ENCODE measurements at regions not wholly inside any gene's neighbourhood (a gene's known extent, or its start where the extent isn't known, plus 50 kb on each side); places are given as distances from the start of the nearest gene placed in this dataset.
A peak's percentile ranks its signal among the peaks of the same experiment; 100 is the strongest.

DNA sequence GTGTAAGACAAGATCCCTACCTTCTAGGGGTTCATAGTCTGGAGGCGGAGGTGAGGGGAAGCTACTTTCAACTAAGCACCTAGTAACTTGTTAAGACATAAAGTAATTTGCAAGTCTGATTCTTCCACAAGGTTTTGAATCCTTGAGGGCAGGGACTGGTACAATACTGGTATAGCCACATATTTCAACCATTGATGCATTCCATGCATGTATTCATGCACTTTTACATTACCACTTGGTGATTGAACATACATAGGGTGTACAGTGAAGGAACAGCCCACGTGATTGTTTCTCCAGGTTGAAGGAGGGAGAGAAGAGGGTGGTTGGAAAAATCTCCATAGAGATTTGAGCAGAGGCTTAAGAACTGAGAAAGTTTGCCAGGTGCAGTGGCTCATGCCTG, 62.0 kb upstream of the PAX6 start:
- FAIRE-seq (no peak), DNase-seq (ENCODE audit: low read depth, low spot score) (no peak)
- no peak overlapping the region for H3K4me2 ChIP-seq (ENCODE audit: control insufficient read depth, extremely low read depth, insufficient read depth, low read depth, low read length)

DNA sequence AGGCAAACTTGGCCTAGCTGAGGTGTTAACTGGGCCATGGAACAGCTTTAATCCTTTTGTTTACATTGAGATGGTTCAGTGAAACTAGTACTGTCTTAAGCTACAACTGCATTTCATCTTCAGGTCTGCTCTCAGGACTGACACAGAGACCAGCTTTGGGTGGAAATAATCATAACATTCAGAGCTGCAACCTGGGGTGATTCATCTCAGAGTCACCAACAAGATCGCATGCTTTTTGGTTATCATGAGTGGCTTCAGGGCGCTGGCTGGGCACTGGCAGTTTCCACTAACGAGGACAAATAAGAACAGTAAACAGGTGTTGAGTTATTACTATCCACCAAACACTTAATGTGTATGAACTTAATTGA, 60.9 kb upstream of the PAX6 start:
- H3K9me3 ChIP-seq (ENCODE audit: control insufficient read depth, low read depth, low read length): no peaks in the 10 kb centered on the region
- no peak overlapping the region for H3K9ac ChIP-seq (ENCODE audit: control insufficient read depth, extremely low read depth, insufficient read depth, low read length)
- dilution Hi-C loops (cut with MboI; ENCODE audit: extremely low pct_ligation_motif_present, low sequenced_read_pairs): no loop called here
- no peaks in the 10 kb centered on the region for H4K20me1 ChIP-seq (ENCODE audit: control insufficient read depth, extremely low read depth, insufficient read depth, low read length)
- peaks cover 10% of the 10 kb centered on the region for H3K27me3 ChIP-seq (ENCODE audit: control insufficient read depth, extremely low read depth, insufficient read depth, low read length)
- peak; percentile 11 for DNase-seq (ENCODE audit: low read depth, low spot score)
- H3K27ac ChIP-seq (ENCODE audit: control insufficient read depth, insufficient read depth, low read length): no peak overlapping the region
- no peaks in the 10 kb centered on the region for H3K79me2 ChIP-seq (ENCODE audit: control insufficient read depth, insufficient read depth, low read length)
- no peaks in the 10 kb centered on the region for H3K9me1 ChIP-seq (ENCODE audit: control insufficient read depth, extremely low read depth, insufficient read depth, low read length)
- TF ChIP-seq, protein P1, sequence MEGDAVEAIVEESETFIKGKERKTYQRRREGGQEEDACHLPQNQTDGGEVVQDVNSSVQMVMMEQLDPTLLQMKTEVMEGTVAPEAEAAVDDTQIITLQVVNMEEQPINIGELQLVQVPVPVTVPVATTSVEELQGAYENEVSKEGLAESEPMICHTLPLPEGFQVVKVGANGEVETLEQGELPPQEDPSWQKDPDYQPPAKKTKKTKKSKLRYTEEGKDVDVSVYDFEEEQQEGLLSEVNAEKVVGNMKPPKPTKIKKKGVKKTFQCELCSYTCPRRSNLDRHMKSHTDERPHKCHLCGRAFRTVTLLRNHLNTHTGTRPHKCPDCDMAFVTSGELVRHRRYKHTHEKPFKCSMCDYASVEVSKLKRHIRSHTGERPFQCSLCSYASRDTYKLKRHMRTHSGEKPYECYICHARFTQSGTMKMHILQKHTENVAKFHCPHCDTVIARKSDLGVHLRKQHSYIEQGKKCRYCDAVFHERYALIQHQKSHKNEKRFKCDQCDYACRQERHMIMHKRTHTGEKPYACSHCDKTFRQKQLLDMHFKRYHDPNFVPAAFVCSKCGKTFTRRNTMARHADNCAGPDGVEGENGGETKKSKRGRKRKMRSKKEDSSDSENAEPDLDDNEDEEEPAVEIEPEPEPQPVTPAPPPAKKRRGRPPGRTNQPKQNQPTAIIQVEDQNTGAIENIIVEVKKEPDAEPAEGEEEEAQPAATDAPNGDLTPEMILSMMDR (optimal IDR thresholded peaks at IDR 0.05 in 1 of 3, IDR thresholded peaks at IDR 0.05 in 1 of 3, conservative IDR thresholded peaks at IDR 0.05 in 1 of 3; ENCODE audit: extremely low read depth in 1 of 3, insufficient read depth in 2 of 3, low read length in 3 of 3): no peak
- no peak for TF ChIP-seq EZH2 (IDR thresholded peaks at IDR 0.05; ENCODE audit: low read length)
- no peak overlapping the region for H3K4me3 ChIP-seq (ENCODE audit: control insufficient read depth in 2 of 3, extremely low read depth in 1 of 3, insufficient read depth in 2 of 3, low read depth in 1 of 3, low read length in 3 of 3)
- no peaks in the 10 kb centered on the region for H3K36me3 ChIP-seq (ENCODE audit: control insufficient read depth in 2 of 2, extremely low read depth in 1 of 2, insufficient read depth in 2 of 2, low read length in 2 of 2)
- peaks cover 9% of the 10 kb centered on the region for H3K4me1 ChIP-seq (ENCODE audit: control insufficient read depth, extremely low read depth, insufficient read depth, low read length)
- FAIRE-seq: peak; percentile 69
- no peak overlapping the region for H3K4me2 ChIP-seq (ENCODE audit: control insufficient read depth, extremely low read depth, insufficient read depth, low read depth, low read length)
- H2AFZ ChIP-seq (ENCODE audit: control insufficient read depth, low read length): no peak overlapping the region

More for the DNA sequence above, 62.0 kb upstream of the PAX6 start:
- no peaks in the 10 kb centered on the region for H3K9me1 ChIP-seq (ENCODE audit: control insufficient read depth, extremely low read depth, insufficient read depth, low read length)
- H2AFZ ChIP-seq (ENCODE audit: control insufficient read depth, low read length): no peak overlapping the region
- H4K20me1 ChIP-seq (ENCODE audit: control insufficient read depth, extremely low read depth, insufficient read depth, low read length): no peaks in the 10 kb centered on the region
- no peaks in the 10 kb centered on the region for H3K79me2 ChIP-seq (ENCODE audit: control insufficient read depth, insufficient read depth, low read length)
- H3K36me3 ChIP-seq (ENCODE audit: control insufficient read depth in 2 of 2, extremely low read depth in 1 of 2, insufficient read depth in 2 of 2, low read length in 2 of 2): no peaks in the 10 kb centered on the region
- H3K27me3 ChIP-seq (ENCODE audit: control insufficient read depth, extremely low read depth, insufficient read depth, low read length): peaks cover 10% of the 10 kb centered on the region
- peaks cover 9% of the 10 kb centered on the region for H3K4me1 ChIP-seq (ENCODE audit: control insufficient read depth, extremely low read depth, insufficient read depth, low read length)
- no peak overlapping the region for H3K9ac ChIP-seq (ENCODE audit: control insufficient read depth, extremely low read depth, insufficient read depth, low read length)
- TF ChIP-seq, protein P1 (optimal IDR thresholded peaks at IDR 0.05 in 1 of 3, IDR thresholded peaks at IDR 0.05 in 1 of 3, conservative IDR thresholded peaks at IDR 0.05 in 1 of 3; ENCODE audit: extremely low read depth in 1 of 3, insufficient read depth in 2 of 3, low read length in 3 of 3): no peak
- no peak for TF ChIP-seq EZH2 (IDR thresholded peaks at IDR 0.05; ENCODE audit: low read length)
- H3K27ac ChIP-seq (ENCODE audit: control insufficient read depth, insufficient read depth, low read length): no peak overlapping the region
- no peaks in the 10 kb centered on the region for H3K9me3 ChIP-seq (ENCODE audit: control insufficient read depth, low read depth, low read length)
- no peak overlapping the region for H3K4me3 ChIP-seq (ENCODE audit: control insufficient read depth in 2 of 3, extremely low read depth in 1 of 3, insufficient read depth in 2 of 3, low read depth in 1 of 3, low read length in 3 of 3)
- dilution Hi-C loops (cut with MboI; ENCODE audit: extremely low pct_ligation_motif_present, low sequenced_read_pairs): no loop called here
